GM23248 (cell line): ENCODE measurements at regions not wholly inside any gene's neighbourhood (a gene's known extent, or its start where the extent isn't known, plus 50 kb on each side); places are given as distances from the start of the nearest gene placed in this dataset.

Experiments
- DNase-seq: peaks from one replicate; pipeline ENCODE4 v3.0.0-alpha.2; 2015
- H2AFZ ChIP-seq: fragments of 200-600 bp; sonication (generic); 2 replicates; pipeline ENCODE4 v1.6.1; 2016; ENCODE audit warnings: antibody characterized with exemption
- H3F3A ChIP-seq: fragments of 200-600 bp; sonication (generic); 2 replicates; pipeline ENCODE4 v1.6.1; 2016; ENCODE audit warnings: mild to moderate bottlenecking, antibody characterized with exemption, mixed run types; ENCODE audit not compliant: insufficient read depth
- H3K27ac ChIP-seq: fragments of 200-600 bp; sonication (generic); 2 replicates; pipeline ENCODE4 v1.5.1; 2016; ENCODE audit warnings: mild to moderate bottlenecking
- H3K27me3 ChIP-seq: fragments of 200-600 bp; sonication (generic); replicated peaks from 2 replicates; pipeline ENCODE4 v1.6.1; 2016; ENCODE audit warnings: mild to moderate bottlenecking; ENCODE audit not compliant: insufficient read depth
- H3K36me3 ChIP-seq: fragments of 200-600 bp; sonication (generic); 2 replicates; pipeline ENCODE4 v1.6.1; 2016; ENCODE audit warnings: low read depth, mild to moderate bottlenecking
- H3K4me1 ChIP-seq: fragments of 200-600 bp; sonication (generic); 2 replicates; pipeline ENCODE4 v1.6.1; 2016; ENCODE audit warnings: mild to moderate bottlenecking; ENCODE audit not compliant: insufficient read depth
- H3K4me2 ChIP-seq: fragments of 200-600 bp; sonication (generic); one replicate; pipeline ENCODE4 v1.6.1; 2016; ENCODE audit warnings: mild to moderate bottlenecking; ENCODE audit not compliant: unreplicated experiment
- H3K4me3 ChIP-seq: fragments of 200-600 bp; sonication (generic); 2 replicates; pipeline ENCODE4 v1.5.1; 2016; ENCODE audit warnings: mild to moderate bottlenecking
- H3K79me2 ChIP-seq: fragments of 200-600 bp; sonication (generic); 2 replicates; pipeline ENCODE4 v1.6.1; 2016; ENCODE audit warnings: mild to moderate bottlenecking; ENCODE audit not compliant: insufficient read depth
- H3K9ac ChIP-seq: fragments of 200-600 bp; sonication (generic); 2 replicates; pipeline ENCODE4 v1.6.1; 2016; ENCODE audit warnings: mild to moderate bottlenecking
- H3K9me2 ChIP-seq: fragments of 200-600 bp; sonication (generic); 2 replicates; pipeline ENCODE4 v1.6.1; 2016; ENCODE audit warnings: mixed run types, mild to moderate bottlenecking, moderate library complexity; ENCODE audit not compliant: insufficient read depth
- H3K9me3 ChIP-seq: fragments of 200-600 bp; sonication (generic); one replicate; pipeline ENCODE4 v1.6.1; 2017; ENCODE audit warnings: low read depth
- H4K20me1 ChIP-seq: fragments of 200-600 bp; sonication (generic); 2 replicates; pipeline ENCODE4 v1.6.0; 2016; ENCODE audit not compliant: insufficient read depth
- EZH2 ChIP-seq: fragments of 200-600 bp; sonication (generic); IDR thresholded peaks from 2 replicates; pipeline ENCODE4 v1.6.1; 2018; ENCODE audit warnings: antibody characterized with exemption, mild to moderate bottlenecking; ENCODE audit not compliant: insufficient read depth, poor library complexity, severe bottlenecking
- EZH2phosphoT487 ChIP-seq: fragments of 200-600 bp; sonication (generic); IDR thresholded peaks from 2 replicates; pipeline ENCODE4 v1.6.1; 2018; ENCODE audit warnings: antibody characterized with exemption, moderate library complexity, mild to moderate bottlenecking, low read depth; ENCODE audit not compliant: insufficient read depth
- WGBS, 2 experiments: methylation state at CpG; one replicate each; pipeline ENCODE4 v1.1.6; 2015 to 2017; ENCODE audit warnings: low lambda C conversion rate in 2 of 2, low coverage in 1 of 2; ENCODE audit errors: missing lambda C conversion rate in 2 of 2; 5-methylcytosine and 5-hydroxymethylcytosine counted together
- in situ Hi-C: fragments of 300-500 bp; cut with MboI; formaldehyde crosslinking; loops from 2 replicates; pipeline ENCODE4 v1.15.0; 2020

DNA sequence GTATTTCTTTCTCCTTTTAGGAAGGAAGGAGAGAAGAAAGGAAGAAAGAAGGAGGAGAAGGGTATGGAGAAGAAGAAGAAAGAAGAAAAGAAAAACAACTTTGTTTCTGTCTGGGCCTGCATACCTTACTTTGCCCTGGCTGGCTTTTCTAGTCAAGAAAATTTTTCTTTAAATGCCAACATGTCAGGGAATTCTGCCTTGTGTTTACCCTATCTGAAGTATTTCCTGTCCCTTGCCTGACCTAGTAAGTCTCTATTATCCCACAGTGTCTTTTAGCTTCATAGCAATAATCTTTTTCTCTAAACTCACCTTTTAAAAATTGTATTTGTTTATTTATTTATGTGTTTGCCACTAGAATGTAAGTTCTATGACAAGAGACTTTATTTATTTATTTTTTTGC lies 1864.1 kb downstream of the EFNA5 start:
- DNase-seq, result no peak
- no peak overlapping the region for H3K9ac ChIP-seq
- H3K27me3 ChIP-seq, result no peaks in the 10 kb centered on the region
- H3K9me2 ChIP-seq, result no peaks in the 10 kb centered on the region
- H3K9me3 ChIP-seq, result no peaks in the 10 kb centered on the region
- no peak overlapping the region for H3K4me3 ChIP-seq
- H4K20me1 ChIP-seq, result no peaks in the 10 kb centered on the region
- H3K36me3 ChIP-seq, result no peaks in the 10 kb centered on the region
- no peak overlapping the region for H3K27ac ChIP-seq
- H3K4me1 ChIP-seq, result no peaks in the 10 kb centered on the region
- H3K79me2 ChIP-seq, result no peaks in the 10 kb centered on the region
- TF ChIP-seq EZH2phosphoT487 (no peak), EZH2 (no peak)
- H2AFZ ChIP-seq, result no peak overlapping the region
- in situ Hi-C loops, result no loop called here
- H3F3A ChIP-seq, result no peaks in the 10 kb centered on the region
- H3K4me2 ChIP-seq, result no peak overlapping the region

- Histone ChIP-seq H2AFZ (no peak overlapping the region), H3F3A (no peaks in the 10 kb centered on the region), H3K36me3 (no peaks in the 10 kb centered on the region), H3K9me2 (no peaks in the 10 kb centered on the region), H3K27ac (no peak overlapping the region), H3K9me3 (no peaks in the 10 kb centered on the region), H3K4me3 (no peak overlapping the region), H3K27me3 (no peaks in the 10 kb centered on the region), H3K9ac (no peak overlapping the region), H3K79me2 (no peaks in the 10 kb centered on the region), H3K4me1 (no peaks in the 10 kb centered on the region), H4K20me1 (no peaks in the 10 kb centered on the region; the same call in 1 of the 2 replicates), H3K4me2 (no peak overlapping the region)
- no peak for TF ChIP-seq EZH2phosphoT487
- no peak for TF ChIP-seq EZH2
- no peak for DNase-seq
- WGBS, 2 experiments, result 45 to 58% methylated on average over 1 of the region's 1 CpG
- in situ Hi-C loops, result no loop called here
Measured at GRCh38 chr5:105803431-105803830, 1867.3 kb downstream of the EFNA5 start.

GRCh38 chr5:105794578-105794977 lies 1876.2 kb downstream of the EFNA5 start:
- Histone ChIP-seq H3K9ac (no peak overlapping the region), H3K36me3 (no peaks in the 10 kb centered on the region), H3K4me2 (no peak overlapping the region), H3K79me2 (no peaks in the 10 kb centered on the region), H3K27me3 (no peaks in the 10 kb centered on the region), H2AFZ (no peak overlapping the region), H3F3A (no peaks in the 10 kb centered on the region), H3K9me2 (no peaks in the 10 kb centered on the region), H3K27ac (no peak overlapping the region), H3K4me1 (no peaks in the 10 kb centered on the region), H4K20me1 (no peaks in the 10 kb centered on the region), H3K9me3 (no peaks in the 10 kb centered on the region), H3K4me3 (no peak overlapping the region)
- DNase-seq, result no peak
- no peak for TF ChIP-seq EZH2phosphoT487
- no peak for TF ChIP-seq EZH2
- 51 to 59% methylated on average over 3 of the region's 3 CpGs for WGBS, 2 experiments
- in situ Hi-C loops, result no loop called here

GRCh38 chr5:105789246-105789645 lies 1881.5 kb downstream of the EFNA5 start:
- DNase-seq, result no peak
- no peaks in the 10 kb centered on the region for H3K4me1 ChIP-seq
- no peaks in the 10 kb centered on the region for H3K9me2 ChIP-seq
- H3F3A ChIP-seq, result no peaks in the 10 kb centered on the region
- no peak overlapping the region for H3K9ac ChIP-seq
- in situ Hi-C loops, result no loop called here
- TF ChIP-seq EZH2phosphoT487 (no peak), EZH2 (no peak)
- no peaks in the 10 kb centered on the region for H3K9me3 ChIP-seq
- H3K4me2 ChIP-seq, result no peak overlapping the region
- no peak overlapping the region for H2AFZ ChIP-seq
- no peaks in the 10 kb centered on the region for H3K79me2 ChIP-seq
- no peaks in the 10 kb centered on the region for H3K36me3 ChIP-seq
- no peak overlapping the region for H3K4me3 ChIP-seq
- no peaks in the 10 kb centered on the region for H4K20me1 ChIP-seq
- 22 to 25% methylated on average over 1 of the region's 1 CpG for WGBS, 2 experiments
- H3K27me3 ChIP-seq, result no peaks in the 10 kb centered on the region
- H3K27ac ChIP-seq, result no peak overlapping the region

DNA sequence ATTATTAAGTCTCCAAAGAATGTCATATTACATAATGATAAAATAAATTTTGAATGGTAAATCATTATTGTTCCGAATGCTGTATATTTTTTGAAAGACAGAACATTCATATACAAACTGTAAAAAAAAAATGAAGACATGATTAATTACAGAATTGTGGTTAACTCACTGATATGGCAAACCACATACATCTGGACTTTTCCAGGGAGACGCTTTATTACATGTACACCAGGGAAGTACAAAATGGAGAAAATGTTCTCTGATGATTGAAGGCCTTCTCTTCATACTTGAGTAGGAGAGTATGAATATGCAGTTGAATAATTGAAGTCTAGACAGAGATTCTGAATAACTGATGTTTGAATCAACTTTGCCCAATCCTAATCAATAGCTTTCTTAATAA lies 1886.9 kb downstream of the EFNA5 start:
- H3K9me2 ChIP-seq, result no peaks in the 10 kb centered on the region
- no peak for DNase-seq
- H3K9ac ChIP-seq, result no peak overlapping the region
- no peaks in the 10 kb centered on the region for H3F3A ChIP-seq
- H3K79me2 ChIP-seq, result no peaks in the 10 kb centered on the region
- H2AFZ ChIP-seq, result no peak overlapping the region
- no peak overlapping the region for H3K4me3 ChIP-seq
- no peaks in the 10 kb centered on the region for H3K9me3 ChIP-seq
- H3K27ac ChIP-seq, result no peak overlapping the region
- H3K4me2 ChIP-seq, result no peak overlapping the region
- 37 to 38% methylated on average over 2 of the region's 2 CpGs for WGBS, 2 experiments
- in situ Hi-C loops, result no loop called here
- H3K4me1 ChIP-seq, result no peaks in the 10 kb centered on the region
- no peak for TF ChIP-seq EZH2phosphoT487
- no peak for TF ChIP-seq EZH2
- no peaks in the 10 kb centered on the region for H3K36me3 ChIP-seq
- no peaks in the 10 kb centered on the region for H3K27me3 ChIP-seq
- H4K20me1 ChIP-seq, result no peaks in the 10 kb centered on the region
